ENCODE measurements at regions not wholly inside any gene's neighbourhood (a gene's known extent, or its start where the extent isn't known, plus 50 kb on each side); places are given as distances from the start of the nearest gene placed in this dataset.

DNA sequence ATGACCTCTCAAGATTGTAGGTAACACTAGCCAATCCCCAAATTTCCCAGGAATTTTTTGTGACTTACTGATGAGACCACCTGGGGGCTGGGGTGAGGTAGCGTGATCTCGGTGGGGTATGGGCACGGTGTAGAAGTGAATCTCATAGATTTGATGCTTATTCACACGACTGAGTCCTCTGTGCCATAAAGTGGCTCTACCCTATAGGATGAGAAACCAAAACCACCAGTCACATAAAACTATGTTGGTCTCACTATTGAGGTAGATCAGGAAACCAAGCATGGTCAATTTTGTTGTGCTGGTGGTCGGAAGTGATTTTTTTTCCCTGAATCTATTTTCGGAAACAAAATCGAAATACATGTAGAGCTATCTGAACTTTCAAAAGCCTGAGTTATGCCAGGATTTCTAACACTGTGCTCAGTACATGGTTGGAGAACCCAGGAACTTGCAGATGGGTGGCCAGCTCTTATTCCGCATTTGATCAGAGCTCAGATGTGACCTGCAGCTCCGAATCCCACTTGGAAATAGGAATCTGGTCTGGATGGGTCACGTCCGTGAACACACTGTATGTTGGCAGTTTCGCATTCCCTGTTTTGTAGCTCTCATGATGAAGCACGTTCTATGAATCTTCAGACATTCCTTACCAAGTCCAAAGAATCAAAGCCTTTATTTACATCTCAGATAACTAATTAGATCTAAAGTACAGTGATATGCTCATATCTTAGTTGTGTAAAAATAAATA is 261.5 kb downstream of the KLF6 start:
- no peak for DNase-seq (ENCODE audit: low read depth in 2 of 2)

DNA sequence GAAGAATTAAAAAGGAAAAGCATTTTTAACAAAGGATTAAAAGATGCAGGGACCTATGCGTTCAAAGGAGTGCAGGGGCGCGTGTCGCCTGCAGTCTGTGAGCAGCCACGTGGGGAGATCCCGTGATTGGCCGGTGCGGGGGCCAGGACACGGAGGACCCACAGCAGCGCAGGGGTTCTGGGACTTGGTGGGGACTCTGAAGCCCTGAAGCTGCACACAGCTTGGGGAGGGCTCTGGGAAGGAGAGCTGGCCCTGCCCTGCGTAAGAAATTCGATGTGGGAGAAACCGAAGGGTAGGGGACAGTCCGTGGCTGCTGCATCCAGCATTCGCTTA is 268.1 kb downstream of the KLF6 start:
- no peak for DNase-seq (ENCODE audit: low read depth in 2 of 2)

DNA sequence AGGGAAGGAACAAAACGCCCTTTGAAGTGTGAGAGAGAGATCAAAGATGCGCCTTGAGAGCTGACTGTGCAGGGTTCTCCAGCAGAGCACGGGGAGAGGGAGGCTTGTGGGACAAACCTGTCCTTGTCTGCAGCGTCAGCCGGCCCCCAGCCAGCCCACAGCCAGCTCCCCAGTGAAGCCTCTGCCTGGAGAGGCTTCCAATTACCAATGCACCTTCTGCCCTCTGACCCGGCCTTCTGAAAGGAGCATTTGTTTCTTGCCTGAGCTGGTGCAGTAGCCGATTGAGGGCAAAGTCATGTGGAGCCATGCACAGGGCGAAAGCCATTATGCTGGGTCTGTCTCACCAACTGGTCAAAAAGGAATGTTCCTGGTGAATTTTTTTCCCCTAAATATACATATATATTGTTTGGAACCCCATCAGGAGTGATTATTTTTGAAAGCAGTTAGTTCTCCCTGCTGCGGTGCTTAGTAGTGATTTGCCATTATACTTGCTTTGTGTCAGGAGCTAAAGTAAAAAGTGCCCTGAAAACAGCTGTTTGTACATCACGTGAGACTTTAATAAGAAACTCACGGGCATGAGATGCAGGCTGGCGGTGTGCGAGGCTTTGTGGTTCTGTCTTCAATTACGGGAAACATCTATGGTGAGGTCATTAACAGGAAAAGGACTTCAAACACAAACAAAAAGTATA is 268.6 kb downstream of the KLF6 start:
- DNase-seq (ENCODE audit: low read depth in 2 of 2) = no peak

DNA sequence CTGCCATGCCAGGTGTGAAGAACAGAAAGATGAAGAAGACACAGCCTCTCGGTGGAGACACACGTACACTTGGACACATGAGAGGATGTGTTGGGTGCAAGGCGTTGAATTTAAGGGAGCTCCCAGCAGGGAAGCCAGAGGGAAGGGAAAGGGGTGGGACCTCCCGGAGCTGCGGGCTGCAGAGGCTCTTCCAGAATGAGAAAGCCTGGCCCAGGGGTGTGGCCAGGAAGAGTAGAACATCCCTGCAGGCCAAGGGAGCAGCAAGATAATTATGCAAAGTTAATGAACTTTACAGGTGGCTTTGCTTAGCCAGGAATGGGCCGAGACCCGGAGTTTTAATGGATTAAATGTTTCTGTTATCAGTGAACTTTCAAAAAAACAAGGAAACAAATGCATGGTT is 270.3 kb downstream of the KLF6 start:
- no peak for DNase-seq (ENCODE audit: low read depth in 2 of 2)

DNA sequence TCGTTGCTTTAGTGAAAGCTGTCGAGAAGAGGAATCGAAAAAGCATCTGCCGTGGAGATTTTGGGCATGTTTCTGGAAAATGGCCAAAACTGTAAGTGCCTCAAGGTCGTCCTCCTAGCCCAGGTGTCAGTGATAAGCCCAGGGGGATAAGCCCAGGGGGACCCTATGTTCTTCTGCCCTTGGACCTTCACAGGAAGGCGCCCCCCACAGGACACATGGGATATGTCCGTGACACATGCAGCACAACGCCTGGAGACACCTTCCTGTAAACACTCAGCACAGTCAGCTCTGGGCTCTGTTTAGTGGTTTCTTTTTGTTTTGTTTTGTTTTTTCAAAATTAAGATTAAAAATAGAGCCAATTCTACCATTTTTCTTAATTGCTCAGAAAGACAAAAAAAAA is 272.7 kb downstream of the KLF6 start:
- no peak for DNase-seq (ENCODE audit: low read depth in 2 of 2)

DNA sequence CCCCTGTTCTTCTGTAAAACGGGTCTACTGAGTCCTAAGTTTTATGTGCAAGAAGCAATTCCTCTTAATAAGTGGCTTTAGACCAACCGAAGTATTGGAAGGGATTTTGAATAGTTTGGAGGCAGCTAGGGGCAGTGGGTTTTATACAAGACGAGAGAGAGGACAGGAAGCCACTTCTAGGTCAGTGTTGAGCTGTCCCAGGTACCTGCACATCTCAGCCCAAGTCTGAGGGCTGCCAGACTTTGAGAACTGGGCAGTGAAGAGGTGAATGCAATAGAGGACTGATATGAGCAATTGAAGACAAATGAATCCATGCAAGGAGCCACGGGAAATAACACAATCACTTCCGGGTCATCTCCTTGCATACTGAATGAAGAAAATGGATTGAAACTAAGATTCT is 273.5 kb downstream of the KLF6 start:
- DNase-seq (ENCODE audit: low read depth in 2 of 2) = no peak

DNA sequence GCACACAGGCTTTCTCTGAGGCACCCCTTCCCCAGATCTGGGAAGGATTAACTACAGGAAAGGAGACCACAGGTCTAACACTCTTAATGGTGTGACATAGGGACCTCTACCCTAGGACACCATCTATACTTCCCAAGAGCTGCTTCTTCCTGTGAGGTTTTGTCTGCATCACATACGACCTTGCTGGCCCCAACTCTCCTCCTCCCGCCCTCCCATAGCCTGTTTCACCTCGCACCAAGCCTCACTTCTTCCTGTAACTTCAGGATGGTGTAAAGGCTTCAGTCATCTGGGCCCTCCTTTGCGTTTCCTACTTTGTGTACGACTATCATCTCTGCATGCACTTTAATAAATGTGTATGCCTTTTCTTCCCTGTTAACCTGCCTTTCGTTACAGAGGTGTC is 274.3 kb downstream of the KLF6 start:
- DNase-seq (ENCODE audit: low read depth in 2 of 2) = no peak

DNA sequence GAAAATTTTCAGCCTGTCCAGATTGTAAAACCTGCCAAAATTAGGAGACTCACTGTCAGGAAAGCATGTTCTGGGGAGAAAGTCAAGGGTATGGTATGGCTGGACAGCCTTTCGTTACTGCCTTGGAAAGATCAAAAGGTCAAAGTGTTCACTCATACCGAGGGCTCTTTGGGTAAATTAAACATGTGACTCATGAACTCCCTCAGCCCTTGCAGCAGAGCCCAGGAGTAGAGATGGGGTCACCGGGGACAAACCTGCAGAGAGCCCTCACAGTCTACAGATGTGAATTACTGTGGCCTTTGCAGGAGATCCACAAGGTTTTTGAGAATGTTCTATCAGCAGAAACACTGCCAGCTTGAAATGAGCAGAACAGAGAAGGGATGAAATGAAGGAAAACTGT is 275.7 kb downstream of the KLF6 start:
- DNase-seq (ENCODE audit: low read depth in 2 of 2) = no peak

DNA sequence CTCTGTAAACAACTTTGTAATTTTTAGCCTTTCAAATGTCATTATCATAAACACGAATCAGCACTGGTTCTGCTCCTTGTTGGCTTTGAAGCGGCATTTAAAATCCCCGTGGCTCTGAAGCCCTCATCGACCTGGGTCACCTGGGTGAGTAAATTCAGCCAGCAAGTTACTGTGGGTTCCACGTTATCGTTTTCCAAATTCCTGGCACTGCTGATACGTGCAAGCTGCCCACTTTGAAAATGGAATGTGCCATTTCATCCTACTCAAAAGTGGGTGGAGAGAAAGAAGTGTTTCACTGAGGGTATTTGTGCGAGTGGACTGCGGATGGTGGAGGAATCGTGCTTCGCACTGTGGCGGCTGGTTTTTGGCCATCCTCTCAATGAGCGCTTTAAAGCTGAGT is 281.7 kb downstream of the KLF6 start:
- DNase-seq (ENCODE audit: low read depth in 2 of 2) = no peak

DNA sequence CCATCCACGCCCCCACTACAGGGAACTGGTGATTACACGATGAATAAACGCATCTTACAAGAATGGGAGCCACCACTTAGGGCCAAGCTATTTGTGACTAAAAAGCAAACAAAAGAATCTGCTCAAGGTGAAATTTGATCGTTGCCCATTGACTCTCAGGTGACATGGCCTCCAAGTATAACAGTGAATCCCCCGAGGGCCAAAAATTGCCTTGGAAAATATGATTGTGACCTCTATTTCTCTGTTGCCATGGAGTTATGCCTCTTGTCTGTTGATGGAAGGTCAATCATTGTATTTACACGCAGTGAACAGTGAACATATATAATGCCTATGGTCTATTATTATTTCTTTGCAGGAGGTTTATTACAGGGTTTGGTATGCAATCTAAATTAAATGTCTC is 282.3 kb downstream of the KLF6 start:
- DNase-seq (ENCODE audit: low read depth in 2 of 2) = no peak

DNA sequence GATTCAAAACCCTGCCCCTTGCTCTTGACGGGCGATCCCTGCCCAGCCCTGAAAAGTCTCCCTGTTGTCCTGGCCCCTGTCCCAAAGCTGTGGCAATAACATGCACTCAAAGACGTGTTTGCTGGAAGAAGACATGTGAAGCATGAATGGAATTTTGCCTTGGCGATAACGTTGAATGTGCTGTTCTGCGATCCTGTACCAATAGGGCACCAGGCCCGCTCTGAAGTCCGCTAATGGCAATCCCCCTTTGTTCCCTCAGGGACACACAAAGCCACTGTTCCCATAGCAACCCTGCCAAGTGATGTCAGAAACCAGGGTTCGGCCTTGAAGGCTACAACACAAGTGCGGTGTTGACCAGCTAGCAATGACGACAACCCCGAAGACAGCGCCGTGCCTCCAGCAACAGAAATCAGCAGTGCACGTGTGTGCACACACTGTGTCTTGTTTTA is 284.6 kb downstream of the KLF6 start:
- no peak for DNase-seq (ENCODE audit: low read depth in 2 of 2)

DNA sequence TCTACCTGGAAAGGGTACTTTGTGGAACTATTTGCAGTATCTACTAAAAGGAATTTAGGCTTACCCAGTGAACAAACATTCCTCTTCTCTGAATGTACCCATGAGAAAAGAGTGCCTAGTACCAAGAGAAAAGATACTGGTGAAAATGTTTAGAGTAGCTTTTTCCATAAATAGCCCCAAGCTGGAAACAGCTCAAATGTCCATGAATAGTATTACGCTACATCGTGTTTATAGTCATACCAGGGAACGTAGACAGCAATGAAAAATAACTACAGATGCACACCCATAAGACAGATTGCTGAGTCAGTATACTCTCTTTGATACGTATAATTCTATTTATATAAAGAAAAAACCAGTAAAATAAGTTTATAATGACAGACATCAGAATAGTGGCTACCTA is 285.9 kb downstream of the KLF6 start:
- no peak for DNase-seq (ENCODE audit: low read depth in 2 of 2)

DNA sequence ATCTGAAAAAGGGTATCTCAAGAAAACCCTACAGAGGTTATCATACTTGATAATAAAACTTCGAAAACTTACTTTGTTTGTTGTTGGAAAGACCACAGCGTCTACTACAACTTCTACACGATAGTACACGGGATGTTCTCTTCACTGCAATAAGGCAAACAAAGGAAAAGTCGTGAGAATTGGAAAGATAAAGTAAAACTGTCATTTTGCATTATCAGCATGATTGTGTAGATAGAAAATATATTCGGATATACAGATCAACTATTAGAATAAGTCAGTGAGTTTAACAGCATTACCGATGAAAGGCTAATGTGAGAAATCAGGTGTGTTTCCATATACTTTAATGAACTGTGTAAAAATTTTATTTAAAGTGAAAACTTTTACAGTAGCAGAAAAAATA is 287.4 kb downstream of the KLF6 start:
- DNase-seq (ENCODE audit: low read depth in 2 of 2) = no peak

DNA sequence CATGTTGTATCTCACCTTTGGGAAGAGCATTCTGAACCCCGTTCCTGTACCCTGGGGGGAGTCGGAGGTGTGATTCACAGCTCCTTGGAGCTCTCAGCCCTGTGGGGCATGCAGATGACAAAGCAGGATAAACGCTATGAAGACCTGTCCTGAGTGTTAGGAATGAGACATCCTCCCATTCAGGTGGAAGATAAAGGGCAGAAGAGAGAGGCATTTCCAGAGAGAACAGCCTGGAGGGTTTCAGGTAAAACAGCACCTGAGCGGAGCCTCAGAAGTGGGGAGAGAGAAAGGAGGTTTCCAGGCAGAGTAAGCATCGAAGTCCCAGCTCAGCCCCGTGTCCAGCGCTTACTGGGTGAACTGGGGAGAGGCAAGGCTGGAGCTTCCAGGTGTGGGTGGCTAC is 288.9 kb downstream of the KLF6 start:
- no peak for DNase-seq (ENCODE audit: low read depth in 2 of 2)

DNA sequence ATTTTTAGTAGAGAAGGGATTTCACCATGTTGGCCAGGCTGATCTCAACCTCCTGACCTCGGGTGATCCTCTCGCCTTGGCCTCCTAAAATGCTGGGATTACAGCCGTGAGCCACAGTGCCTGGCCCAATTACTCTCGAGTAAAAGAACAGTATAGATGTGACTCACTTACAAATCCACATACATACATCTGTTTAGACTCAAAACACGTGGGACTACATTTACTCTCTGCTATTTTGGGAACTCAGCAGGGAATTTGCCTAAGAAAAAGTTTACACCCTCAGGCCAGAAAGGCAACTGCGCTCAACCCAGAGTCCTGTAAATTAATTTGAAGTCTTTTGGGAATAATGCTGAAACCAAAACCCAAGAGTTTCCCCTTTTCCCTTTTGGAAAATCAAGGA is 289.7 kb downstream of the KLF6 start:
- DNase-seq (ENCODE audit: low read depth in 2 of 2) = no peak

DNA sequence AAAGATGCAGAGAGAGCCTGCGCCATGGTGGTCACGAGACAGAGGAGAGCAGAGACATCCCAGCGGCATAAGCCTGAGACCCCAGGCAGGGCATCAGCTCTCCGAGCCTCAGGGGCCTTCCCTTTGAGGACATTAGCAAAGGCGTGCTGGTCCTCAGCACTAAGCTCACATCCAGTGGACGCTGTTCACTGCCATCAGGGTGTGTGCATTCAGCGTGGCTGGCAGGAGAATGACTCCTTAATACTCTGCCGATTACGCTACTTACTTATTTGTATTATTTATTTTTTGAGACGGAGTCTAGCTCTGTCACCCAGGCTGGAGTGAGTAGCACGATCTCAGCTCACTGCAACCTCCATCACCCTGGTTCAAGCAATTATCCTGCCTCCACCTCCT is 290.2 kb downstream of the KLF6 start:
- DNase-seq (ENCODE audit: low read depth in 2 of 2) = no peak

DNA sequence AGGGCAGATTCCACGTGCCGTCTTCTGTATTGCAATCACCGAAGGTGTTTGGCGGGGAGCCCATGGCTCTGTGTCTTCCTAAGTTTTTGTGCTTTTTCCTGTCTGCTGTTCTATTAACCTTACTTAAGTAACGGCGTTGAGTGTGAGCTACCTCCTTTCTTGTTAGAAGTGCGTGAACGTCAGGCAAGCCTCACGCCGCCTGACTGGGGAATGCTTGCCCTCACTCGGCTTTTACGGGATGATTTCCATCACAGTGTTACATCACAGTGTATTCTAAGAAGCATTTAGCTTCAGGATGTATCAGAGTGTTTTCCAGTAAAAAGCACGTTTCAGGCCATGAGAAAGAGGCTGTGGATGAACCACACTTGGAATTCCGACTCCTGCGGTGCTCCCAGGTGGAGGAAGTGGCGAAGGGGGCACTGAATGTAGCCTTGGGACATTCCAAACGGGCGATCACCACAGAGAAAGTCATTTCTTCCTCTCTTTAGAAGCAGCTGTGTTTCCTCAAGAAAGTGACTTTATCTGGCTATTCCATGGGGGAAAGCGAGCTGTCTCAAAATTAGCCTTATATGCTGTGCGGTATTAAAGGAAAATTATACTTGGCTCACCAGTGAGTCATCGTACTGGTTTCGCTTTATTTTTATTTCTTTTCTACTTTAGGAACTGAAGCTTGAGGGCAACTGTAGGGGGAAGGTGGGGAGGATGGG is 290.7 kb downstream of the KLF6 start:
- no peak for DNase-seq (ENCODE audit: low read depth in 2 of 2)

DNA sequence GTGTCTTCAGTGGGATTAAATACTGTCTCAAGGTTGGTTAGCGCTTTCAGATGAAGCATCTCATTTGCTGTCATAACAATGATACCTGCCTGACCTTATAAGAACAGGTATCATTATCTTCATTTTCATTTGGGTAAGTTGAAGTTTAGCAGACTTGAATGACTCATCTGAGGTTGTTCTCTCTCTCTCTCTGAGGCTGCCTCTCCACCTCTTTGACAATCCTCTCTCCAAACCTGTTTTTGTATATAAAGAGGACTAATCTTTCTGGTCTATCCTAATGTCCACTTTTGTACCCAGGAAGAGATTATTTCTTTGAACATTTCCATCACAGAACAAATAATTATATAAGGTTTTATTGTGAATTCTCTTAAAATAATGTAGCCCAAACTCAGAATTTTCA is 291.4 kb downstream of the KLF6 start:
- no peak for DNase-seq (ENCODE audit: low read depth in 2 of 2)

DNA sequence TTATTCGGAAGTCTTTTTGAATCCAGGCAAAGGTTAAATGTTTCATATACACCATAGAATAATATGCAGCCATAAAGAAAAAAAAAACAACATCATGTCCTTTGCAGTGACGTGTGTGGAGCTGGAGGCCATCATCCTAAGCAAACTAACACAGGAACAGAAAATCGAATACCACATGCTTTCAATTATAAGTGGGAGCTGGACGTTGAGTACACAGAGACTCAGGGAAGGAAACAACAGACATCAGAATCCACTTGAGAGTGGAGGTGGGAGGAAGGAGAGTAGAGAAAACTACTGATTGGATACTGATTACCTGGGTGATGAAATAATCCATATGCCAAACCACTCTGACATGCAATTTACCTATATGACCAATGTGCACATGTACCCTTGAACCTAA is 293.4 kb downstream of the KLF6 start:
- no peak for DNase-seq (ENCODE audit: low read depth in 2 of 2)

DNA sequence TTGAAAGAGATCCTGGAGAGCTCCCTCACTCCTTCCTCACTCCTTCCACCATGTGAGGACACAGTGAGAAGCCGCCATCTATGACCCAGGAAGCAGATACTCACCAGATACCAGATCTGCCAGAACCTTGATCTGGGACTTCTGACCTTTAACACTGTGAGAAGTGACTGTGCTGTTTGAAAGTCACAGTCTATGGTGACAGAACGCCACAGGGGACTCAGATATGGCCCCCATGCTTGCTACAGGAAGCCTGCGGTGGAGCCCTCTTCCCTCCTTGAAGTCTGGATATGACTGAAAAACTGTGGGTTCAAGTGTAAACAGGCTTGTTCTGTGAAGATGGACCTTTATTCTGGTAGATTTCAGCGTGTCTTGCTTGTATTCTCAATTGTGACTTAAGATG is 297.8 kb downstream of the KLF6 start:
- DNase-seq (ENCODE audit: low read depth in 2 of 2) = no peak

DNA sequence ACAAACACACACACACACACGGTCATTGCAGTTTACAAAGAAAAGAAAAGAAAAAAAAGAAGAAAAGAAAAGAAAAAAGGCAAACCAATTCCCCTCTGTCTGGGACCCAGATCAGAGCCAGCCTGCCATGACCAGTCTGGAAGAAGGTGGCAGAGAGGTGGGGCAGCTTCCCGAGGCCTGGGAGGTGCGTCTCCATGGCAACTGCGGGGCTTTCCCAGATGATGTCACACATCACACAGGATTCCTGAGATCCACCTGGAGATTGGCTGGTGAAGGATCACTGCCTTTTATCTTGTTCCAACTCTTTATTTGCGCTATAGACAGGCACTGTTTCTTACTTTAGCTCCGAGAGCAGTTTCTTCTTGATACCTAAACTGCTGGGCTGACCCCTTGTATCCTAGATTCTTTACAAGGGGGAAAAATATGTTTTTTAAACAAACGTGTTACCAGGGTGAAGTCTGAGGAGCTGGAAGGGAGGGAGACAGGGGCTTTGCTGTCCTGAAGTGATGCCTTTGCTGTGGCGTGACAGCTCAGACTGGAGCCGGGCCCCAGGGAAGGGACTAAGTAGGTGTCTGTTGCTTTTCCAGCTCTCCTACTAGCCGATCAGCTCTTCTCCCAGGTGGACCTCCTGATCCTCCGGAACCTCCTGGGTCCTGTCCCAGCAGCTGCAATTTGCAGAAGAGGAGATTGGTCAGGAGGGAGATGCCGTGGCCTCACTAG is 298.5 kb downstream of the KLF6 start:
- no peak for DNase-seq (ENCODE audit: low read depth in 2 of 2)

DNA sequence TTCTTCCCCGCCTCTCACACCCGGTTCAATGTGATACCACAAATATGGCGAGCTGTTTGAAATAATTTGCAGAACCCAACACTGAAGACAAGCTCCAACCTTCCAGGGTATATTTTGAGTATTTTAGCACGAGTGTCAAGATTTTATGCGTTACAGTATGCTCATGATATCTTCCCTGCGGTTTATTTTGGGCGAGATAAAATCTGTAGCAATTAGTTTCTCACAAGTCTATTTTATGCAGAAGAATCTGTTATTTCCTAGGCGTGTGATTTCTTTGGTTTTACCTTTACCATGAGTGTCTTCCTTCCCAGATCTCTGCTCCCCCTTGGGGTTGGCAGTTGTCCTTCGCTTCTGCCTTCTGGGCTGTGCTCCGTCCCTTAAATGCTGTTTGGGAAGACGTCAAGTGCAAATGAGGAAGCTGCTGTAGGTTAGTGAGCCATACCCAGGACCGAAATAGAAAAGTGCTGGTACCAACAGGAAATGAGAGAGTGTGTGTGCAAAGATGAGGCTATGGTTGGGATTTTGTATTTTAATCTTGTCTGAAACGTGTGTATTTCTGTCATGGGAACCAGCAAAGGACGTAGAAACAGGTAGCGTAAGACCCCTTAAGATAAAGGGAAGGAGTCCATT is 299.8 kb downstream of the KLF6 start:
- no peak for DNase-seq (ENCODE audit: low read depth in 2 of 2)
